ENCODE measurements at regions not wholly inside any gene's neighbourhood (a gene's known extent, or its start where the extent isn't known, plus 50 kb on each side); places are given as distances from the start of the nearest gene placed in this dataset.

- peaks cover 50 to 59% of the 10 kb centered on the region in 2 donors for H3K4me1 ChIP-seq (ENCODE audit: control insufficient read depth in 2 of 2, insufficient read depth in 2 of 2, low read length in 2 of 2)
- peaks cover 0 to 11% of the 10 kb centered on the region in 2 donors for H3K9me3 ChIP-seq (ENCODE audit: control insufficient read depth in 2 of 2, insufficient read depth in 1 of 2, low read length in 1 of 2)
- DNase-seq (ENCODE audit: low read depth in 6 of 9, low spot score in 9 of 9), result no peak
- no peak overlapping the region for H3K4me3 ChIP-seq (ENCODE audit: low read length in 2 of 2)
- 38% methylated on average over 11 of the region's 11 CpGs for WGBS
- H3K27ac ChIP-seq (ENCODE audit: low read depth in 1 of 2, low read length in 1 of 2), result no peak overlapping the region
- H3K27me3 ChIP-seq (ENCODE audit: control insufficient read depth in 2 of 2, insufficient read depth in 1 of 2, low read length in 1 of 2), result no peaks in the 10 kb centered on the region
- peaks cover 0 to 5% of the 10 kb centered on the region in 2 donors for H3K36me3 ChIP-seq (ENCODE audit: control insufficient read depth in 2 of 2, insufficient read depth in 2 of 2, low read length in 1 of 2)
Observed at GRCh38 chr12:107328442-107329133, 235.2 kb upstream of the CRY1 start.

GRCh38 chr12:107329569-107330324 is 236.4 kb upstream of the CRY1 start:
- peak in 1 of 9 donors; percentile 33 for DNase-seq (ENCODE audit: low read depth in 6 of 9, low spot score in 9 of 9)
- no peaks in the 10 kb centered on the region for H3K27me3 ChIP-seq (ENCODE audit: control insufficient read depth in 2 of 2, insufficient read depth in 1 of 2, low read length in 1 of 2)
- peaks cover 0 to 5% of the 10 kb centered on the region in 2 donors for H3K36me3 ChIP-seq (ENCODE audit: control insufficient read depth in 2 of 2, insufficient read depth in 2 of 2, low read length in 1 of 2)
- 79% methylated on average over 1 of the region's 1 CpG for WGBS
- H3K27ac ChIP-seq (ENCODE audit: low read depth in 1 of 2, low read length in 1 of 2), result peak overlapping the region; percentile 25 to 95
- H3K4me1 ChIP-seq (ENCODE audit: control insufficient read depth in 2 of 2, insufficient read depth in 2 of 2, low read length in 2 of 2), result peaks cover 53 to 56% of the 10 kb centered on the region in 2 donors
- H3K9me3 ChIP-seq (ENCODE audit: control insufficient read depth in 2 of 2, insufficient read depth in 1 of 2, low read length in 1 of 2), result peaks cover 0 to 11% of the 10 kb centered on the region in 2 donors
- no peak overlapping the region for H3K4me3 ChIP-seq (ENCODE audit: low read length in 2 of 2)

GRCh38 chr12:107330831-107331431 is 237.6 kb upstream of the CRY1 start:
- peak in 8 of 9 donors; percentile 43 to 88 (median 77) for DNase-seq (ENCODE audit: low read depth in 6 of 9, low spot score in 9 of 9)
- Histone ChIP-seq H3K36me3 (ENCODE audit: control insufficient read depth in 2 of 2, insufficient read depth in 2 of 2, low read length in 1 of 2) (peaks cover 0 to 5% of the 10 kb centered on the region in 2 donors), H3K27ac (ENCODE audit: low read depth in 1 of 2, low read length in 1 of 2) (peak overlapping the region; percentile 38 to 95), H3K9me3 (ENCODE audit: control insufficient read depth in 2 of 2, insufficient read depth in 1 of 2, low read length in 1 of 2) (peaks cover 0 to 11% of the 10 kb centered on the region in 2 donors), H3K4me1 (ENCODE audit: control insufficient read depth in 2 of 2, insufficient read depth in 2 of 2, low read length in 2 of 2) (peaks cover 53 to 56% of the 10 kb centered on the region in 2 donors), H3K4me3 (ENCODE audit: low read length in 2 of 2) (no peak overlapping the region), H3K27me3 (ENCODE audit: control insufficient read depth in 2 of 2, insufficient read depth in 1 of 2, low read length in 1 of 2) (no peaks in the 10 kb centered on the region)
- WGBS, result 3% methylated on average over 8 of the region's 8 CpGs

- DNase-seq (ENCODE audit: low read depth in 6 of 9, low spot score in 9 of 9), result no peak
- Histone ChIP-seq H3K27ac (ENCODE audit: low read depth in 1 of 2, low read length in 1 of 2) (peak overlapping the region; percentile 55 to 95), H3K27me3 (ENCODE audit: control insufficient read depth in 2 of 2, insufficient read depth in 1 of 2, low read length in 1 of 2) (no peaks in the 10 kb centered on the region), H3K4me3 (ENCODE audit: low read length in 2 of 2) (no peak overlapping the region), H3K4me1 (ENCODE audit: control insufficient read depth in 2 of 2, insufficient read depth in 2 of 2, low read length in 2 of 2) (peaks cover 56 to 58% of the 10 kb centered on the region in 2 donors), H3K9me3 (ENCODE audit: control insufficient read depth in 2 of 2, insufficient read depth in 1 of 2, low read length in 1 of 2) (peaks cover 0 to 11% of the 10 kb centered on the region in 2 donors), H3K36me3 (ENCODE audit: control insufficient read depth in 2 of 2, insufficient read depth in 2 of 2, low read length in 1 of 2) (peaks cover 0 to 5% of the 10 kb centered on the region in 2 donors)
- 79% methylated on average over 9 of the region's 9 CpGs for WGBS
Observed at GRCh38 chr12:107331471-107331870, 238.1 kb upstream of the CRY1 start.

- Histone ChIP-seq H3K4me1 (ENCODE audit: control insufficient read depth in 2 of 2, insufficient read depth in 2 of 2, low read length in 2 of 2) (peaks cover 55 to 57% of the 10 kb centered on the region in 2 donors), H3K4me3 (ENCODE audit: low read length in 2 of 2) (no peak overlapping the region), H3K27me3 (ENCODE audit: control insufficient read depth in 2 of 2, insufficient read depth in 1 of 2, low read length in 1 of 2) (no peaks in the 10 kb centered on the region), H3K36me3 (ENCODE audit: control insufficient read depth in 2 of 2, insufficient read depth in 2 of 2, low read length in 1 of 2) (peaks cover 0 to 5% of the 10 kb centered on the region in 2 donors), H3K27ac (ENCODE audit: low read depth in 1 of 2, low read length in 1 of 2) (peak overlapping the region in 1 of 2 donors; percentile 95), H3K9me3 (ENCODE audit: control insufficient read depth in 2 of 2, insufficient read depth in 1 of 2, low read length in 1 of 2) (peaks cover 0 to 11% of the 10 kb centered on the region in 2 donors)
- WGBS, result 90% methylated on average over 11 of the region's 11 CpGs
- DNase-seq (ENCODE audit: low read depth in 6 of 9, low spot score in 9 of 9), result no peak
Observed at GRCh38 chr12:107331912-107332311, 238.6 kb upstream of the CRY1 start.

- peaks cover 59 to 62% of the 10 kb centered on the region in 2 donors for H3K4me1 ChIP-seq (ENCODE audit: control insufficient read depth in 2 of 2, insufficient read depth in 2 of 2, low read length in 2 of 2)
- H3K27me3 ChIP-seq (ENCODE audit: control insufficient read depth in 2 of 2, insufficient read depth in 1 of 2, low read length in 1 of 2), result no peaks in the 10 kb centered on the region
- H3K36me3 ChIP-seq (ENCODE audit: control insufficient read depth in 2 of 2, insufficient read depth in 2 of 2, low read length in 1 of 2), result peaks cover 0 to 5% of the 10 kb centered on the region in 2 donors
- peaks cover 0 to 11% of the 10 kb centered on the region in 2 donors for H3K9me3 ChIP-seq (ENCODE audit: control insufficient read depth in 2 of 2, insufficient read depth in 1 of 2, low read length in 1 of 2)
- no peak for DNase-seq (ENCODE audit: low read depth in 6 of 9, low spot score in 9 of 9)
- H3K27ac ChIP-seq (ENCODE audit: low read depth in 1 of 2, low read length in 1 of 2), result peak overlapping the region in 1 of 2 donors; percentile 4
- no peak overlapping the region for H3K4me3 ChIP-seq (ENCODE audit: low read length in 2 of 2)
- 91% methylated on average over 4 of the region's 4 CpGs for WGBS
Observed at GRCh38 chr12:107332743-107333142, 239.4 kb upstream of the CRY1 start.

- Histone ChIP-seq H3K27ac (ENCODE audit: low read depth in 1 of 2, low read length in 1 of 2) (no peak overlapping the region), H3K27me3 (ENCODE audit: control insufficient read depth in 2 of 2, insufficient read depth in 1 of 2, low read length in 1 of 2) (no peaks in the 10 kb centered on the region), H3K4me1 (ENCODE audit: control insufficient read depth in 2 of 2, insufficient read depth in 2 of 2, low read length in 2 of 2) (peaks cover 34 to 36% of the 10 kb centered on the region in 2 donors), H3K4me3 (ENCODE audit: low read length in 2 of 2) (no peak overlapping the region), H3K9me3 (ENCODE audit: control insufficient read depth in 2 of 2, insufficient read depth in 1 of 2, low read length in 1 of 2) (peaks cover 0 to 11% of the 10 kb centered on the region in 2 donors), H3K36me3 (ENCODE audit: control insufficient read depth in 2 of 2, insufficient read depth in 2 of 2, low read length in 1 of 2) (peaks cover 0 to 5% of the 10 kb centered on the region in 2 donors)
- DNase-seq (ENCODE audit: low read depth in 6 of 9, low spot score in 9 of 9), result no peak
- 95% methylated on average over 10 of the region's 10 CpGs for WGBS
Observed at GRCh38 chr12:107335802-107336570, 242.6 kb upstream of the CRY1 start.

GRCh38 chr12:107336695-107337094 is 243.3 kb upstream of the CRY1 start:
- H3K27me3 ChIP-seq (ENCODE audit: control insufficient read depth in 2 of 2, insufficient read depth in 1 of 2, low read length in 1 of 2), result no peaks in the 10 kb centered on the region
- H3K36me3 ChIP-seq (ENCODE audit: control insufficient read depth in 2 of 2, insufficient read depth in 2 of 2, low read length in 1 of 2), result peaks cover 0 to 5% of the 10 kb centered on the region in 2 donors
- peaks cover 27 to 34% of the 10 kb centered on the region in 2 donors for H3K4me1 ChIP-seq (ENCODE audit: control insufficient read depth in 2 of 2, insufficient read depth in 2 of 2, low read length in 2 of 2)
- H3K27ac ChIP-seq (ENCODE audit: low read depth in 1 of 2, low read length in 1 of 2), result no peak overlapping the region
- DNase-seq (ENCODE audit: low read depth in 6 of 9, low spot score in 9 of 9), result no peak
- H3K9me3 ChIP-seq (ENCODE audit: control insufficient read depth in 2 of 2, insufficient read depth in 1 of 2, low read length in 1 of 2), result peaks cover 0 to 4% of the 10 kb centered on the region in 2 donors
- WGBS, result 81% methylated on average over 4 of the region's 4 CpGs
- no peak overlapping the region for H3K4me3 ChIP-seq (ENCODE audit: low read length in 2 of 2)
